HepG2 (cell line): ENCODE measurements at regions not wholly inside any gene's neighbourhood (a gene's known extent, or its start where the extent isn't known, plus 50 kb on each side); places are given as distances from the start of the nearest gene placed in this dataset.

Experiments
- ATAC-seq: fragments of 200-7000 bp; cut with Tn5 transposase; 3 replicates; pipeline ENCODE4 v1.9.1; 2020; ENCODE audit warnings: mild to moderate bottlenecking, moderate library complexity
- BruUV-seq: library from RNA; stranded (reverse); fragments of 400-500 nt; replicated peaks from 2 replicates; lab custom pipeline; 2021; lab: Mats Ljungman, UMichigan
- CTCF ChIA-PET: fragments of 300-600 bp; formaldehyde crosslinking; extraction: SDS; loops from one replicate; lab custom pipeline; 2021; ENCODE audit warnings: low total read pairs, inconsistent platforms, low intra/inter-chr PET ratio; lab: Yijun Ruan, JAX
- POLR2A ChIA-PET: fragments of 350-600 bp; sonication (Branson Sonifier 250); formaldehyde crosslinking; loops from one replicate; lab custom pipeline; 2020; ENCODE audit warnings: antibody characterized with exemption, inconsistent platforms; lab: Yijun Ruan, JAX
- DNase-seq: peaks from one replicate; pipeline ENCODE4 v3.0.0-alpha.2; 2015; ENCODE audit warnings: low spot score
- FAIRE-seq: peaks from 3 replicates; lab custom pipeline; 2011; peaks lifted over from hg19 to GRCh38; lab: Jason Lieb, UNC
- H2AFZ ChIP-seq: one replicate; pipeline ENCODE4 v1.6.1; 2011; ENCODE audit warnings: low read length, inconsistent platforms
- H3K27ac ChIP-seq: fragments of 300-600 bp; 3 replicates; pipeline ENCODE4 v1.8.0; 2011; ENCODE audit warnings: mixed run types, mild to moderate bottlenecking, mixed read lengths, low read length, inconsistent platforms; ENCODE audit not compliant: insufficient read depth; ENCODE audit errors: extremely low read length
- H3K27me3 ChIP-seq, 2 experiments: fragments of 200-600 bp in 1 of 2; 2 replicates in 1 of 2; 3 replicates in 1 of 2; pipeline versions ENCODE4 v1.6.0 to v1.8.0; 2011; ENCODE audit warnings: low read length in 2 of 2, mild to moderate bottlenecking in 2 of 2, moderate library complexity in 2 of 2, inconsistent platforms in 1 of 2; ENCODE audit not compliant: insufficient read depth in 2 of 2, control insufficient read depth in 1 of 2
- H3K36me3 ChIP-seq, 2 experiments: fragments of 200-600 bp in 1 of 2; replicated peaks in 1 of 2; 2 replicates in 1 of 2; 3 replicates in 1 of 2; pipeline versions ENCODE4 v1.5.1 to v1.8.0; 2011; ENCODE audit warnings: low read length in 2 of 2, inconsistent platforms in 1 of 2; ENCODE audit not compliant: insufficient read depth in 2 of 2, control insufficient read depth in 1 of 2
- H3K4me1 ChIP-seq: 2 replicates; pipeline ENCODE4 v1.5.1; 2012; ENCODE audit warnings: low read length, inconsistent platforms; ENCODE audit not compliant: insufficient read depth
- H3K4me2 ChIP-seq: 2 replicates; pipeline ENCODE4 v1.6.0; 2011; ENCODE audit warnings: low read depth, low read length, inconsistent platforms
- H3K4me3 ChIP-seq, 3 experiments: fragments of 200-600 bp in 1 of 3; sonication (generic), shearing (Covaris generic) in 1 of 3; replicated peaks in 1 of 3; 2 replicates each; pipeline ENCODE4 v1.5.1; 2011 to 2016; ENCODE audit warnings: low read length in 3 of 3, inconsistent platforms in 2 of 3, low read depth in 2 of 3, mild to moderate bottlenecking in 2 of 3, control low read depth in 1 of 3, mixed read lengths in 1 of 3; ENCODE audit not compliant: insufficient read depth in 1 of 3
- H3K79me2 ChIP-seq: one replicate; pipeline ENCODE4 v1.6.1; 2011; ENCODE audit warnings: low read length, inconsistent platforms; ENCODE audit not compliant: insufficient read depth
- H3K9ac ChIP-seq: 2 replicates; pipeline ENCODE4 v1.6.0; 2011; ENCODE audit warnings: mild to moderate bottlenecking, low read depth, low read length, inconsistent platforms; ENCODE audit not compliant: insufficient read depth
- H3K9me3 ChIP-seq: 2 replicates; pipeline ENCODE4 v1.5.1; 2012; ENCODE audit warnings: mild to moderate bottlenecking, low read length
- H4K20me1 ChIP-seq: 2 replicates; pipeline ENCODE4 v1.6.0; 2011; ENCODE audit warnings: inconsistent platforms, mild to moderate bottlenecking, low read length, moderate library complexity; ENCODE audit not compliant: insufficient read depth
- AKAP8 ChIP-seq: sonication (generic); formaldehyde crosslinking; IDR thresholded peaks from 2 replicates; pipeline ENCODE4 v1.5.1; 2020; ENCODE audit warnings: mild to moderate bottlenecking, missing genetic modification reagents
- ASH2L ChIP-seq: fragments of 300-600, 200-600 bp; sonication (generic); IDR thresholded peaks from 2 replicates; pipeline ENCODE4 v1.7.0; 2017; ENCODE audit warnings: low read depth, mild to moderate bottlenecking, moderate library complexity, mixed read lengths, low read length; ENCODE audit not compliant: insufficient read length
- CCAR2 ChIP-seq: fragments of 200-400 bp; formaldehyde crosslinking; optimal IDR thresholded peaks from 2 replicates; pipeline ENCODE3; 2018; ENCODE audit warnings: low read depth, mild to moderate bottlenecking, low read length, moderate library complexity
- NFIB ChIP-seq: sonication (generic); formaldehyde crosslinking; IDR thresholded peaks from 2 replicates; pipeline ENCODE4 v1.9.0; 2021; ENCODE audit warnings: missing genetic modification reagents, mild to moderate bottlenecking, borderline replicate concordance
- SMYD3 ChIP-seq: sonication (generic); formaldehyde crosslinking; IDR thresholded peaks from 2 replicates; pipeline ENCODE4 v1.8.1; 2023; ENCODE audit warnings: mild to moderate bottlenecking, missing genetic modification reagents
- TMF1 ChIP-seq: sonication (generic); formaldehyde crosslinking; IDR thresholded peaks from 2 replicates; pipeline ENCODE4 v1.8.1; 2022; ENCODE audit warnings: low read depth, missing genetic modification reagents
- ZBTB42 ChIP-seq: sonication (generic); formaldehyde crosslinking; IDR thresholded peaks from 2 replicates; pipeline ENCODE4 v1.5.0; 2020; ENCODE audit warnings: mild to moderate bottlenecking, missing genetic modification reagents
- ZMYM3 ChIP-seq: sonication (generic); formaldehyde crosslinking; IDR thresholded peaks from 2 replicates; pipeline ENCODE4 v1.5.1; 2020; ENCODE audit warnings: mild to moderate bottlenecking, missing genetic modification reagents
- ZNF282 ChIP-seq: fragments of 450-650 bp; IDR thresholded peaks from 2 replicates; pipeline ENCODE4 v1.6.1; 2018; ENCODE audit not compliant: partially characterized antibody
- ZNF33B ChIP-seq: sonication (generic); formaldehyde crosslinking; IDR thresholded peaks from 2 replicates; pipeline ENCODE4 v1.5.1; 2020; ENCODE audit warnings: mild to moderate bottlenecking, missing genetic modification reagents
- ZNF451 ChIP-seq: sonication (generic); formaldehyde crosslinking; IDR thresholded peaks from 2 replicates; pipeline ENCODE4 v1.5.0; 2020; ENCODE audit warnings: mild to moderate bottlenecking, missing genetic modification reagents
- ZNF530 ChIP-seq: sonication (generic); formaldehyde crosslinking; IDR thresholded peaks from 2 replicates; pipeline ENCODE4 v1.5.0; 2020; ENCODE audit warnings: low read depth, mild to moderate bottlenecking, missing genetic modification reagents
- ZNF562 ChIP-seq: sonication (generic); formaldehyde crosslinking; IDR thresholded peaks from 2 replicates; pipeline ENCODE4 v1.8.0; 2022; ENCODE audit warnings: missing genetic modification reagents, borderline replicate concordance
- ZNF598 ChIP-seq: sonication (generic); formaldehyde crosslinking; IDR thresholded peaks from 2 replicates; pipeline ENCODE4 v1.5.1; 2020; ENCODE audit warnings: mild to moderate bottlenecking, missing genetic modification reagents, borderline replicate concordance
- ZNF766 ChIP-seq: sonication (generic); formaldehyde crosslinking; IDR thresholded peaks from 2 replicates; pipeline ENCODE4 v1.5.0; 2020; ENCODE audit warnings: missing genetic modification reagents, borderline replicate concordance
- ZNF777 ChIP-seq: sonication (generic); formaldehyde crosslinking; IDR thresholded peaks from 2 replicates; pipeline ENCODE4 v1.4.0; 2020; ENCODE audit warnings: missing genetic modification reagents
- WGBS: methylation state at CpG from one replicate; pipeline ENCODE4 v1.1.6; 2017; ENCODE audit warnings: low lambda C conversion rate; 5-methylcytosine and 5-hydroxymethylcytosine counted together
- in situ Hi-C: cut with HindIII; loops from 2 replicates; pipeline ENCODE4 v1.10.0; 2017; ENCODE audit warnings: low pct_unique_long_range_greater_than_20kb; ENCODE audit not compliant: extremely low pct_ligation_motif_present
- intact Hi-C: fragments of 100-400 bp; cut with micrococcal nuclease; formaldehyde crosslinking; loops from one replicate; pipeline ENCODE4 v1.10.0; 2022; ENCODE audit not compliant: unreplicated experiment
- TF ChIP-seq, protein P1 (sequence below): sonication (generic); formaldehyde crosslinking; IDR thresholded peaks from 2 replicates; pipeline ENCODE4 v1.8.1; 2023; ENCODE audit warnings: mild to moderate bottlenecking, missing genetic modification reagents
- TF ChIP-seq, protein P2 (sequence below): IDR thresholded peaks from 2 replicates; pipeline ENCODE4 v1.6.1; 2016; ENCODE audit warnings: mild to moderate bottlenecking
- TF ChIP-seq, protein P3 (sequence below): fragments of 450-650 bp; IDR thresholded peaks from 2 replicates; pipeline ENCODE4 v1.6.1; 2016

DNA sequence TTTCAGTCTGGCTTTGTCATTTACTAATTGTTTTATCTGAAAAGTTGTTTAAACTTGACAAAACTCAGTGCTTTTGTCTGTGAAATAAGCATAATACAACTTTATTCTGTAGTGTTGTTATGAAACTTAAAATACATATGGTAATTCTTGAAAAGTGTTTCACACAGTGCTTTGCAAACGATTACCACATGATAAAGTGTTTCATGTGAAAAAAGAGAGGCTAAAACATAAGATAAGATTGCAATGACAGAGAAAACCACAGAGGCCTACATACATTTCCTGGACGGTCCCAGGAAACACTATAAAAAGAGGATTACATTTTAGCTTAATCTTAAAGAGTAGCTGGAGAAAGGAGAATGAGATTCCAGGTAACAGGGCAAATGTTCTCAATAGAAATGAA is 1934.6 kb upstream of the LRRTM1 start:
- Histone ChIP-seq H3K4me2 (no peak overlapping the region), H4K20me1 (no peaks in the 10 kb centered on the region), H3K79me2 (no peaks in the 10 kb centered on the region), H3K4me1 (no peaks in the 10 kb centered on the region), H3K36me3 (no peaks in the 10 kb centered on the region), H3K9me3 (peaks cover 64% of the 10 kb centered on the region), H3K9ac (no peak overlapping the region), H3K27ac (no peak overlapping the region), H2AFZ (no peak overlapping the region), H3K4me3 (no peak overlapping the region), H3K27me3 (no peaks in the 10 kb centered on the region)
- under 1% methylated on average over 2 of the region's 2 CpGs for WGBS
- ATAC-seq (no peak), FAIRE-seq (no peak), DNase-seq (no peak)
- POLR2A ChIA-PET: no interaction called here
- in situ Hi-C loops (no loop called here), intact Hi-C loops (no loop called here)
- no TSS peak for BruUV-seq
- CTCF ChIA-PET: no interaction called here
- TF ChIP-seq ZNF33B (CRISPR knock-in tag): no peak
- no peak for TF ChIP-seq NFIB (CRISPR knock-in tag)
- TF ChIP-seq ZNF598 (CRISPR knock-in tag): no peak
- no peak for TF ChIP-seq CCAR2
- TF ChIP-seq ZNF766 (CRISPR knock-in tag): no peak
- TF ChIP-seq, protein P1, sequence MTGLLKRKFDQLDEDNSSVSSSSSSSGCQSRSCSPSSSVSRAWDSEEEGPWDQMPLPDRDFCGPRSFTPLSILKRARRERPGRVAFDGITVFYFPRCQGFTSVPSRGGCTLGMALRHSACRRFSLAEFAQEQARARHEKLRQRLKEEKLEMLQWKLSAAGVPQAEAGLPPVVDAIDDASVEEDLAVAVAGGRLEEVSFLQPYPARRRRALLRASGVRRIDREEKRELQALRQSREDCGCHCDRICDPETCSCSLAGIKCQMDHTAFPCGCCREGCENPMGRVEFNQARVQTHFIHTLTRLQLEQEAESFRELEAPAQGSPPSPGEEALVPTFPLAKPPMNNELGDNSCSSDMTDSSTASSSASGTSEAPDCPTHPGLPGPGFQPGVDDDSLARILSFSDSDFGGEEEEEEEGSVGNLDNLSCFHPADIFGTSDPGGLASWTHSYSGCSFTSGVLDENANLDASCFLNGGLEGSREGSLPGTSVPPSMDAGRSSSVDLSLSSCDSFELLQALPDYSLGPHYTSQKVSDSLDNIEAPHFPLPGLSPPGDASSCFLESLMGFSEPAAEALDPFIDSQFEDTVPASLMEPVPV (CRISPR knock-in tag): no peak
- TF ChIP-seq ZNF562 (CRISPR knock-in tag): no peak
- TF ChIP-seq ASH2L: no peak
- no peak for TF ChIP-seq ZNF777
- TF ChIP-seq ZNF451 (CRISPR knock-in tag): no peak
- TF ChIP-seq ZNF282: no peak
- no peak for TF ChIP-seq ZBTB42 (CRISPR knock-in tag)
- TF ChIP-seq AKAP8: no peak
- TF ChIP-seq ZNF530: no peak
- TF ChIP-seq, protein P2, sequence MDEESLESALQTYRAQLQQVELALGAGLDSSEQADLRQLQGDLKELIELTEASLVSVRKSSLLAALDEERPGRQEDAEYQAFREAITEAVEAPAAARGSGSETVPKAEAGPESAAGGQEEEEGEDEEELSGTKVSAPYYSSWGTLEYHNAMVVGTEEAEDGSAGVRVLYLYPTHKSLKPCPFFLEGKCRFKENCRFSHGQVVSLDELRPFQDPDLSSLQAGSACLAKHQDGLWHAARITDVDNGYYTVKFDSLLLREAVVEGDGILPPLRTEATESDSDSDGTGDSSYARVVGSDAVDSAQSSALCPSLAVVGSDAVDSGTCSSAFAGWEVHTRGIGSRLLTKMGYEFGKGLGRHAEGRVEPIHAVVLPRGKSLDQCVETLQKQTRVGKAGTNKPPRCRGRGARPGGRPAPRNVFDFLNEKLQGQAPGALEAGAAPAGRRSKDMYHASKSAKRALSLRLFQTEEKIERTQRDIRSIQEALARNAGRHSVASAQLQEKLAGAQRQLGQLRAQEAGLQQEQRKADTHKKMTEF (CRISPR knock-in tag): no peak
- TF ChIP-seq, protein P3, sequence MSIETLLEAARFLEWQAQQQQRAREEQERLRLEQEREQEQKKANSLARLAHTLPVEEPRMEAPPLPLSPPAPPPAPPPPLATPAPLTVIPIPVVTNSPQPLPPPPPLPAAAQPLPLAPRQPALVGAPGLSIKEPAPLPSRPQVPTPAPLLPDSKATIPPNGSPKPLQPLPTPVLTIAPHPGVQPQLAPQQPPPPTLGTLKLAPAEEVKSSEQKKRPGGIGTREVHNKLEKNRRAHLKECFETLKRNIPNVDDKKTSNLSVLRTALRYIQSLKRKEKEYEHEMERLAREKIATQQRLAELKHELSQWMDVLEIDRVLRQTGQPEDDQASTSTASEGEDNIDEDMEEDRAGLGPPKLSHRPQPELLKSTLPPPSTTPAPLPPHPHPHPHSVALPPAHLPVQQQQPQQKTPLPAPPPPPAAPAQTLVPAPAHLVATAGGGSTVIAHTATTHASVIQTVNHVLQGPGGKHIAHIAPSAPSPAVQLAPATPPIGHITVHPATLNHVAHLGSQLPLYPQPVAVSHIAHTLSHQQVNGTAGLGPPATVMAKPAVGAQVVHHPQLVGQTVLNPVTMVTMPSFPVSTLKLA: no peak
- no peak for TF ChIP-seq ZMYM3 (CRISPR knock-in tag)
- TF ChIP-seq SMYD3 (CRISPR knock-in tag): no peak
- TF ChIP-seq TMF1 (CRISPR knock-in tag): no peak
